HG02610 (cell line): ENCODE measurements at regions not wholly inside any gene's neighbourhood (a gene's known extent, or its start where the extent isn't known, plus 50 kb on each side); places are given as distances from the start of the nearest gene placed in this dataset.

Experiments
- ATAC-seq: cut with Tn5 transposase; IDR thresholded peaks from one replicate; pipeline ENCODE4 v1.9.1; 2021; ENCODE audit warnings: mild to moderate bottlenecking, moderate library complexity; ENCODE audit not compliant: unreplicated experiment

- no peak for ATAC-seq
These were observed 660.3 kb upstream of the PRKX start for GRCh38 chrX:4373791-4374190.

- ATAC-seq = no peak
These were observed 645.1 kb upstream of the PRKX start for GRCh38 chrX:4358577-4358976.

DNA sequence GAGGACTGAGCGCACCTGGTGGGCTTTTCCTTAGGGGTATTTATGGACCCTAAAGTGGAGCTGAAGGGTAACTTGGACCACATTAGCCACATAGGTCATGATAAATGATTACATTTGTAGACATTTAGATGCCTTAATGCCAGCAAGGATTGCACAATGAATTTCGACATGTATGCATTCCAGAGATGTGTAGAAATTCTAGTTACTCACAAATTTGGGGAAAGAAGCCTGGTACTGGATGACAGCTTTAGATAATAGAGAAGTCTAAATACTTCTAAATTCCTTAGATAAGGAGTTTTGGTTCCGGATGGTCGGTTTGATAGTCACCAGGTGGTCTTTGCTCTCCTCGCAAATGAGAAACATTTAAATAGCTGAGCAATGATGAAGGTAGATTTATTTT is 609.5 kb upstream of the PRKX start:
- no peak for ATAC-seq

DNA sequence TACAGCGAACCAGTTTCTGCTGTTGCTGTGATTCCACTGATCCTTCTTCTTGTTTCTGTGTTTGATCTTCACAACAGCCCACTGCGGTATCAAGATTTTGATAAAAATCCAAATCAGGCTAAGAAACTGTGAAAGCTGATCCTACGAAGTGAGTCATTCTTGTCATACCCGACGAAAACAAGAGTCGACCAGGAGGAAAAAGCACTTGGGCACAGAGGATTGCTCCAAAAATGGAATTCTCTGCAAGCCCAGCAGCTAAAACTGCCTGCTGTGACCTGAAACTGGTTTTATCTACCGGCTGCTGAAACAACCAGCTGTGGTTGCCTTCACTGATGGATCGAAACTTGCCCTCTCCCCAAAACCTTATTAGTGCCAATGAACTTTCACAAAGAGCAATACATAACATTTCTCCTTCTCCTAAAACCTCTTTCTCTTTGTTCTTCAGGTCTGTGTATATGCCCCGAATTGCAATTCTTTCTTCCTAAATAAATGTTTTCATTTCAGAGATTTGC is 607.0 kb upstream of the PRKX start:
- no peak for ATAC-seq

DNA sequence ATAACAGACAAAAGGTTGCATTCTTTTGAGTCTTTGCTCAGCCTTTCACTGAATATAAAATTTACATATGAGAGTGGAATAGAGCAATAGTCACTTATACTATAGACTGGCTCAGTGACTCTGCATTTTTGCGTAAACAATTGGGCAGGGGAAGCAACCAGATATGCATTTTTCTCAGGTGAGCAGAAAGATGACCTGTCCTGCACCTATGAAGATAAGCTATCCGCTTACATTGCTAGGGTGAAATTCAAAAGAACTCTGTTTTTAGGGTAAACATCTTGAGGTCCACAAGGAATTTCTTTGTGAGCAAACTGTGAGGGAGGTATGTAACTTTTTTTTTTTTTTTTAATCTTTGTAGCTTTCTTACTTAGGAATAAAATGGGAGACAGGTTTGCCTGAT is 602.4 kb upstream of the PRKX start:
- no peak for ATAC-seq

- ATAC-seq = no peak
These were observed 601.1 kb upstream of the PRKX start for GRCh38 chrX:4314586-4314985.

GRCh38 chrX:4277122-4277521 is 563.7 kb upstream of the PRKX start:
- no peak for ATAC-seq

DNA sequence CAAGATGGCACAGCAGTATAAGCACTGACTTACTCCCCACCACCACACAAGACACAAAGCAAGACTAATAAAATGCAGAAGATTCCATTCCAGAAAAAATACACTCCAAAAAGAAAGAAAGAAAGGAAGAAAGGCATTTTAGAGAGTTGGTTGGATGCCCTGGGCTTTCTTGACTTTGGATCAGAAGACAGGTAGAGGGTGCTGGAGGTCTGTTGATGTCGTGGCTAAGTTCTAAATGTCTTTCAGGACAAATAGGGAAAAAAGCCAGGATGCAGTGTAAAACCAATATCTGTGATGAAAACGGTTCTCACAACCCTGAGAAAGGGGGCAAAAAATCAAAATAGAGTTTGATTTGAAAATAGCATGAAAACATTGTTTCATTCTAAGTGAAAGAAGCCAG is 555.2 kb upstream of the PRKX start:
- ATAC-seq = no peak

DNA sequence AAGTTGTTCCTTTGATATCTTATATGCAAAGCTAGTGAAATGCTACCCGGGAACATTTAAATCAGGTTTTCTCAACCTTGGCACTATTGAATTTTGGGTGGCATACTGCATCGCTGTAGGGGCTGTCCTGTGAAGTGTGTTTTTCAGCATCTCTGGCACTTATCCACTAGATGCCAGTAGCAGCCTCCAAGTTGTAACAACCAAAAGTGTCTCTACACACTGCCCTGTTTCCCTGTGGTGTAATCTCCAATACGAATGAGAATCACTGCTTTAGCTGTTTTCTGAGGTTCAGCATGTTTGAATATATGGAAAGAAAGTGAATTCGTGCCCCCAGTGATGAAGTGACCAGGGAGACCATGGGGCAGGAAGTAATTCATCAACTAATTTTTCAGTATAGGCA is 551.6 kb upstream of the PRKX start:
- ATAC-seq = no peak

DNA sequence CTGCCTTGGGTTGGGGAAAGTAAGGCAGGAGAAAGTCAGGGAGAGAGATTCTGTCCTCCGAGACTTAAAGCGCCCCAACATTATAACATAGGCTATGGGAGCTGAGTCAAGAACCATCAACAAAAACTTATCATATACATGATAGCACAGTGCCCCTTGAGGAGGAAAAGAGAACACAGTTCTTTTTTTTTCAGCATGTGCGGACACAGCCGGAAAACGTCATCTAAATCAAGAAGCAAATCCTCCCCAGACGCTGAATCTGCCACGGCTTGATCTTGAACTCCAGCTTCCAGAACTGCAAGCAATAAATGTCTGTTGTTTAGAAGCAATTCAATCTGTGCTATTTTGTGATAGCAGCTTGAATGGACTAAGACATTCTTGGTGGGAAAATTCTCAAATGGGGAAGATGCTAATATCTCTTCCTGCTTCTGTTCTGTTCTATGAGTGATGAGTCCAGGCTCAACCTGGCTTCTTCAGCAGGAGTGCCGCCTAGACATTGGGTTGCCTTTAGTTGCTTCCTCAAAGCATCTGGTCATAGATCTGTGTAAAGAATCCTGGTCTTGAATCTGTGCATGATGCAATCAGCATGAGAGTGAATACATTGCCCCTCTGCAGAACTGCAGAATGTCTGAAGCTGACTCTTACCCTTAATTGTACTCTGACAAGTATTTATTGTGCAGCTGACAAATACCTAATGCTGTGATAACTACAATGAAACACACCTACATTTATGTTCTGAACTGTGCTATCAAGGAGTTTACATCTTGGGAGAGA is 549.8 kb upstream of the PRKX start:
- ATAC-seq = no peak

- ATAC-seq = no peak
These were observed 539.6 kb upstream of the PRKX start for GRCh38 chrX:4253092-4253491.

DNA sequence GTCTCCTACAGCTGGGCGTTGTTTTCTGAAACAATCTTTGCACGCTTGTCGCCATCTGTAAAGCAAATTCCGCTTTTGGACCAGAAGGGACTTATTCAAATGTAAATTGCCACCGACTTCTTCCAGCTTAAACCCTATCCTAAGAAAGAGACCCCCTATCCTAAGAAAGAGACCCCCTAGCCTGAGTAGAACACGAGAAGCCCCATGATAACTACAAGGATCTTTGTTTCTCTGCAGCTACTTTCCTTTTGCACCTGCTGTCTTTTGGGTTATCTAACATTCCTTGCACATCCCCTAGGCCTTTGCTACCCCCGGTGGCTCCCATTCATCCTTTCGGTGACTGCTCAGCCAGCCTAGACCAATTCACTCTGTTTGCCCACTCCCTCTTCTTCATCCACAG is 536.0 kb upstream of the PRKX start:
- ATAC-seq = no peak

DNA sequence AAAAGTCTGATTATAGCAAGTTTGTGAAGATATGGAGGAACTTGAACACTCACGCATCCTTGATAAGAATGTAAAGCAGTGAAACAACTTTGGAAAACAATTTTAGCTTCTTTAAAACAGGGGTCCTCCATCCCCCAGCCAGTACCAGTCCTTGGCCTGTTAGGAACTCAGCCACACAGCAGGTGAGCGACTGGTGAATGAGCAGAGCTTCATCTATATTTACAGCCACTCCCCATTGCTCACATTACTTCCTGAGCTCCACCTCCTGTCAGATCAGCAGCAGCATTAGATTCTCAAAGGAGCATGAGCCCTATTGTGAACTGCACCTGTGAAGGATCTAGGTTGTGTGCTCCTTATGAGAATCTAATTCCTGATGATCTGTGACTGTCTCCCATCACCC is 530.3 kb upstream of the PRKX start:
- no peak for ATAC-seq

DNA sequence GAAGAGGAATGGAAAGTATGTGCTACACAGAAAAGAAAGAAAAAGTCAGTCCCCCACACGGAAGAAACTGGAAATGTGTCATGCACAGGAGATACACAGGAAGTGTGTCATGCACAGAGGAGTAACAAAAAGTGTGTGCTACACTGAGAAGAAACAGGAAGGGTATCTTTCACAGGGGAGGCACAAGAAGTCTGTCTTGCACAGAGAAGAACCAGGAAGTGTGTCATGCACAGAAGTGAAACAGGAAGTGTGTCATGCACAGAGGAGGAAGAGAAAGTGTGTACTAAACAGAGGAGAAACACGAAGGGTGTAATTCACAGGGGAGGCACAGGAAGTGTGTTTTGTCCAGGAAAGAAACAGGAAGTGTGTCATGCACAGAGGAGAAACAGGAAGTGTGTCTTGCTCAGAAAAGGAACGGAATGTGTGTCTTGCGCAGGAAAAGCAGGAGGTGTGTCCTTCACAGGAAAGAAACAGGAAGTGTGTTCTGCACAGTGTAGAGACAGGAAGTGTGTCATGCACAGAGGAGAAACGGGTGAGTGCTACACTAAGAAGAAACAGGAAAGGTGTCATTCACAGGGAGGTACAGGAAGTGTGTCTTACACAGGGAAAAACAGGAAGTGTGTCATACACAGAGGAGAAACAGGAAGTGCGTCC is 527.2 kb upstream of the PRKX start:
- ATAC-seq = no peak

GRCh38 chrX:4239650-4240540 is 526.4 kb upstream of the PRKX start:
- no peak for ATAC-seq

DNA sequence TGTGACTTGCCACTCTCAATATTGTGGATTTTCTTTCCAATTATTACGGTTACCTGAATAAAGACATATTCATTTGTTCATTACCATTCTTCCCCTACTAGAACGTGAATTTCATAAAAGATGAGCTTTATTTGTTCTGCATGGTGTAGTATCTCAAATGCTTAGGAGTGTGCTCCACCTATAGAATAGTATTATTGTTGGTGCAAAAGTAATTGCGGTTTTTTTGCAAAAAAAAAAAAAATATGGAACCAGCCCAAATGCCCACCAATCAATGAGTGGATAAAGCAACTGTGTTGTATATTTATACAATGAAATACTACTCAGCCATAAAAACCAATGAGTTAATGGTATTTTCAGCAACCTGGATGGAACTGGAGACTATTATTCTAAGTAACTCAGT is 525.5 kb upstream of the PRKX start:
- no peak for ATAC-seq

DNA sequence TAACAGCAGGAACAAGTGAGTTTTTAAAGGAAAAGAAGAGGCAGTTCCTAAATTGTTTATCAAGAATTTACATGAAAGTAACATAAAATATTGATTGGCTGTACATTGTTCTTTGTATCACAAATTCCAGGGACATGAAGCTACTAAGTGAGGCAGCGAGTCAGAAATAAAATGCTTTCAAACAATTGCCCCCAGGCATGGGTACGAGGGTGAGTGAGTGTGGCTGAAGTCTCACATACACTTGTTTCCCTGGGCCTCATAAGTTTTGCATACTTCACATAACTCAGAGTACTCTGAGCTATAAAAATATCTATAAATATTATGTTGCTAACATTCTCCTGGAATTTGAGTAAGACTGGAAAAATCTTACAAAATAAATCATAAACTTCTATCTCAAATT is 511.6 kb upstream of the PRKX start:
- no peak for ATAC-seq

DNA sequence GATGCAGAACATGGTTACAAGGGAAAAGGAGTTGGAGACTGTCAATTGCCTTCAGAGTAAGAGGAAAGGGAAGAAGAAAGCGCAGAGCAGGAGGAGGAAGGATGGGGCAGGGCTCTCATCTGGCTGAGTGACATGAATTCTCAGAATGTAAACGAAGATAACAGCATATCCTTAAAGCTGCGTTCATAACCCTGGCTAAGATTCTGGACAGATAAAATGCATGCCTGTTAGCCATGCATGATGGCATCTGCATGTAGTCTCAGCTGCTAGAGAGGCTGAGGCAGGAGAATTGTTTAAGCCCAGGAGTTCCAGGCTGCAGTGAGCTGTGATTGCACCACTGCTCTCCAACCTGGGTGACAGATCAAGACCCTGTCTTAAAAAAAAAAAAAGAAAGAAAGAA is 493.5 kb upstream of the PRKX start:
- ATAC-seq = no peak

DNA sequence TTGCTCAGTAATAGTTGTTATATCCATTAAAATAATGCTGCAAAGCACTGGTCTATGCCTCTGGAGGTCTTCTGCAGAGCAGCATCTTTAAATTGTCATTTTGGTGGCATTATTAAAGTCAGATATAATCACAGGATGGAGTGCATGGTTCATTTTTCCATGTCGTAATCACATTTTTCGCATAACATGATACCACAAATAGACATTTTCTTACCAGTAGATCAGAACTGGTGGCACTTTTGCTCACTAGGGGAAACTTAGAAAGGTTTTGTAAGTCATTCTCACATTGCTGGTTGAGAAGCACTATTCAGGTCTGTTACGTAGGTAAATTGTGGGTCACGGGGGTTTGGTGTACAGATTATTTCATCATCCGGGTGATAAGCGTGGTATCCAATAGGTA is 484.5 kb upstream of the PRKX start:
- no peak for ATAC-seq

- ATAC-seq = no peak
These were observed 480.2 kb upstream of the PRKX start for GRCh38 chrX:4193500-4194155.

DNA sequence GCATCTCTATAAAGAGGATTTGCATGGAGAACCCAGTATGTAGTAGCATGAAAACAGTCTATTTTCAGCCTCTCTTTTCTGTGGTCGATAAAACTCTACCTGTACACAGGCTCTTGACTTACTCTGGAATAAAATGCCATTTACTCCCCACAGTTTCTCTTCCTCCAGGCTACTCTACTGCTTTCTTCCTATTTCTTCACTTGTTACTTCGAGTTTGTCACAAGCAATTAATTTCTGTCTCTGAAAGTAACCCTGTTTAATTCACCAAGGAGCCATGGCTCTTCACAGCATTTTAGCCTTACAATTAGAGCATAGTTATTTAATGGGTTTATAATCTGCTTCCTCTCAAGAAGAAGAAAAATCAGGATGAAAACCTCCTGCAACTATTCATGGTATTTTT is 472.9 kb upstream of the PRKX start:
- ATAC-seq = no peak
